ENCODE measurements at regions not wholly inside any gene's neighbourhood (a gene's known extent, or its start where the extent isn't known, plus 50 kb on each side); places are given as distances from the start of the nearest gene placed in this dataset.

GRCh38 chr10:28775773-28776172 is 98.5 kb downstream of the BAMBI start:
- H3K4me2 ChIP-seq (ENCODE audit: extremely low read depth, insufficient read depth, low read length) = no peak overlapping the region
- H3K9ac ChIP-seq (ENCODE audit: insufficient read depth, low read length) = no peak overlapping the region
- H3K9me3 ChIP-seq (ENCODE audit: control insufficient read depth, insufficient read depth, low read depth, low read length) = no peaks in the 10 kb centered on the region
- H3K27me3 ChIP-seq (ENCODE audit: control insufficient read depth, insufficient read depth, low read length) = no peaks in the 10 kb centered on the region
- H3K4me3 ChIP-seq (replicated peaks in 1 of 4; ENCODE audit: control extremely low read depth in 1 of 4, insufficient read depth in 1 of 4, low read depth in 3 of 4, low read length in 4 of 4) = no peak overlapping the region
- H4K20me1 ChIP-seq (ENCODE audit: control insufficient read depth, extremely low read depth, insufficient read depth, low read length) = no peaks in the 10 kb centered on the region
- no peaks in the 10 kb centered on the region for H3K79me2 ChIP-seq (ENCODE audit: control insufficient read depth, insufficient read depth, low read length)
- no peak for DNase-seq (ENCODE audit: low read depth in 2 of 2)
- H3K36me3 ChIP-seq (ENCODE audit: control insufficient read depth, insufficient read depth, low read length) = no peaks in the 10 kb centered on the region
- no peaks in the 10 kb centered on the region for H3K4me1 ChIP-seq (ENCODE audit: control insufficient read depth, extremely low read depth, insufficient read depth, low read length)
- no peak overlapping the region for H3K27ac ChIP-seq (ENCODE audit: insufficient read depth, low read length)
- H2AFZ ChIP-seq (ENCODE audit: low read length) = no peak overlapping the region
- TF ChIP-seq EZH2 (IDR thresholded peaks at IDR 0.05; ENCODE audit: low read length, missing control alignments) = no peak
- no peak for TF ChIP-seq CTCF (conservative IDR thresholded peaks at IDR 0.05 in 1 of 2, IDR thresholded peaks at IDR 0.05 in 1 of 2; ENCODE audit: low read depth in 1 of 2, low read length in 2 of 2)

GRCh38 chr10:28776519-28776918 is 99.2 kb downstream of the BAMBI start:
- Histone ChIP-seq H4K20me1 (ENCODE audit: control insufficient read depth, extremely low read depth, insufficient read depth, low read length) (no peaks in the 10 kb centered on the region), H3K4me3 (replicated peaks in 1 of 4; ENCODE audit: control extremely low read depth in 1 of 4, insufficient read depth in 1 of 4, low read depth in 3 of 4, low read length in 4 of 4) (no peak overlapping the region), H3K36me3 (ENCODE audit: control insufficient read depth, insufficient read depth, low read length) (no peaks in the 10 kb centered on the region), H3K27ac (ENCODE audit: insufficient read depth, low read length) (no peak overlapping the region), H3K4me2 (ENCODE audit: extremely low read depth, insufficient read depth, low read length) (no peak overlapping the region), H3K4me1 (ENCODE audit: control insufficient read depth, extremely low read depth, insufficient read depth, low read length) (no peaks in the 10 kb centered on the region), H2AFZ (ENCODE audit: low read length) (no peak overlapping the region), H3K9me3 (ENCODE audit: control insufficient read depth, insufficient read depth, low read depth, low read length) (no peaks in the 10 kb centered on the region), H3K79me2 (ENCODE audit: control insufficient read depth, insufficient read depth, low read length) (no peaks in the 10 kb centered on the region), H3K9ac (ENCODE audit: insufficient read depth, low read length) (no peak overlapping the region), H3K27me3 (ENCODE audit: control insufficient read depth, insufficient read depth, low read length) (no peaks in the 10 kb centered on the region)
- no peak for DNase-seq (ENCODE audit: low read depth in 2 of 2)
- no peak for TF ChIP-seq CTCF (conservative IDR thresholded peaks at IDR 0.05 in 1 of 2, IDR thresholded peaks at IDR 0.05 in 1 of 2; ENCODE audit: low read depth in 1 of 2, low read length in 2 of 2)
- TF ChIP-seq EZH2 (IDR thresholded peaks at IDR 0.05; ENCODE audit: low read length, missing control alignments) = no peak

- no peak overlapping the region for H2AFZ ChIP-seq (ENCODE audit: low read length)
- H3K36me3 ChIP-seq (ENCODE audit: control insufficient read depth, insufficient read depth, low read length) = no peaks in the 10 kb centered on the region
- no peaks in the 10 kb centered on the region for H3K27me3 ChIP-seq (ENCODE audit: control insufficient read depth, insufficient read depth, low read length)
- no peak for TF ChIP-seq CTCF (conservative IDR thresholded peaks at IDR 0.05 in 1 of 2, IDR thresholded peaks at IDR 0.05 in 1 of 2; ENCODE audit: low read depth in 1 of 2, low read length in 2 of 2)
- TF ChIP-seq EZH2 (IDR thresholded peaks at IDR 0.05; ENCODE audit: low read length, missing control alignments) = no peak
- DNase-seq (ENCODE audit: low read depth in 2 of 2) = peak in 1 of 2 donors; percentile 57
- H3K79me2 ChIP-seq (ENCODE audit: control insufficient read depth, insufficient read depth, low read length) = no peaks in the 10 kb centered on the region
- H3K9me3 ChIP-seq (ENCODE audit: control insufficient read depth, insufficient read depth, low read depth, low read length) = no peaks in the 10 kb centered on the region
- H3K4me2 ChIP-seq (ENCODE audit: extremely low read depth, insufficient read depth, low read length) = no peak overlapping the region
- H3K4me1 ChIP-seq (ENCODE audit: control insufficient read depth, extremely low read depth, insufficient read depth, low read length) = no peaks in the 10 kb centered on the region
- no peak overlapping the region for H3K27ac ChIP-seq (ENCODE audit: insufficient read depth, low read length)
- H3K9ac ChIP-seq (ENCODE audit: insufficient read depth, low read length) = no peak overlapping the region
- no peak overlapping the region for H3K4me3 ChIP-seq (replicated peaks in 1 of 4; ENCODE audit: control extremely low read depth in 1 of 4, insufficient read depth in 1 of 4, low read depth in 3 of 4, low read length in 4 of 4)
- no peaks in the 10 kb centered on the region for H4K20me1 ChIP-seq (ENCODE audit: control insufficient read depth, extremely low read depth, insufficient read depth, low read length)
Measured at GRCh38 chr10:28777911-28778310, 100.6 kb downstream of the BAMBI start.

Data from fibroblast of lung (primary cell).